ENCODE measurements at regions not wholly inside any gene's neighbourhood (a gene's known extent, or its start where the extent isn't known, plus 50 kb on each side); places are given as distances from the start of the nearest gene placed in this dataset.

DNA sequence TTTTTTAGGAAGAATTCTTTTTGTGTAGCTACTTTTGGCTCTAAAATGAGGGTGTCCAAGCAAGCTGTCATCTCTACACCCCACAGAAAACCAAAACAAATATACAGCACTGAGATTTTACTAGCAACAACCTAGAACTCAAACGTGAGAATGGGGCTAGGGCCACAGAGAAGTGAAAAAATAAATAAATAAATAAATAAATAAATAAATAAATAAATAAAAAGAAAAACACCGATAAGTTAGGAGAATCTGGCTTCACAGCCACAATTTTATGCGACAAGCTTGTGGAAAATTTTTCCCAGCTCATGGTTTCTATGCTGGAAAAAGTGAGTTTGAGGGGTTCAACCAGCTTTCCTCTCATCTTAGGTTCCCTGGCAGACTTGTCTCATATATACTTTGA, 324.6 kb upstream of the TACR3 start:
- no peak for TF ChIP-seq FOSL2 (IDR thresholded peaks at IDR 0.05; ENCODE audit: borderline replicate concordance, low read depth)
- TF ChIP-seq MXI1 (IDR thresholded peaks at IDR 0.05; ENCODE audit: low read depth, low read length), result no peak
- TF ChIP-seq EP300 (IDR thresholded peaks at IDR 0.05; ENCODE audit: borderline replicate concordance in 1 of 2, low read depth in 1 of 2, low read length in 1 of 2), result no peak
- Histone ChIP-seq H3K36me3 (replicated peaks in 1 of 2; ENCODE audit: control insufficient read depth in 1 of 2, insufficient read depth in 2 of 2, low read length in 1 of 2) (no peaks in the 10 kb centered on the region), H3K9me3 (no peaks in the 10 kb centered on the region), H3K9me2 (no peaks in the 10 kb centered on the region), H3K4me1 (ENCODE audit: control insufficient read depth in 1 of 2, insufficient read depth in 2 of 2, low read depth in 1 of 2, low read length in 1 of 2) (no peaks in the 10 kb centered on the region), H3K9ac (no peak overlapping the region), H3K27me3 (ENCODE audit: insufficient read depth) (no peaks in the 10 kb centered on the region), H4K20me1 (ENCODE audit: insufficient read depth) (no peaks in the 10 kb centered on the region), H3K27ac (ENCODE audit: low read depth in 2 of 2, low read length in 1 of 2) (no peak overlapping the region), H3F3A (replicated peaks; ENCODE audit: insufficient read depth) (no peaks in the 10 kb centered on the region), H3K4me2 (no peak overlapping the region), H2AFZ (ENCODE audit: low read depth) (no peak overlapping the region), H3K4me3 (ENCODE audit: low read depth in 2 of 2, low read length in 1 of 2) (no peak overlapping the region), H3K79me2 (ENCODE audit: insufficient read depth) (no peaks in the 10 kb centered on the region)
- ChIA-PET POLR2A (no interaction called here), CTCF (interaction anchor here (0.6 kb wide), 1 partner anchor 876 kb away, joined by 3 read pairs; no protein-coding TSS in a partner anchor)
- DNase-seq, result no peak
- WGBS (ENCODE audit: low lambda C conversion rate), result 14% methylated on average over 3 of the region's 3 CpGs

- Histone ChIP-seq H2AFZ (ENCODE audit: low read depth) (no peak overlapping the region), H4K20me1 (ENCODE audit: insufficient read depth) (no peaks in the 10 kb centered on the region), H3K27ac (ENCODE audit: low read depth in 2 of 2, low read length in 1 of 2) (no peak overlapping the region), H3K79me2 (ENCODE audit: insufficient read depth) (no peaks in the 10 kb centered on the region), H3K9ac (no peak overlapping the region), H3K36me3 (replicated peaks in 1 of 2; ENCODE audit: control insufficient read depth in 1 of 2, insufficient read depth in 2 of 2, low read length in 1 of 2) (no peaks in the 10 kb centered on the region), H3K4me2 (no peak overlapping the region), H3K9me3 (no peaks in the 10 kb centered on the region), H3K4me1 (ENCODE audit: control insufficient read depth in 1 of 2, insufficient read depth in 2 of 2, low read depth in 1 of 2, low read length in 1 of 2) (no peaks in the 10 kb centered on the region), H3K4me3 (ENCODE audit: low read depth in 2 of 2, low read length in 1 of 2) (no peak overlapping the region), H3K27me3 (ENCODE audit: insufficient read depth) (no peaks in the 10 kb centered on the region), H3F3A (replicated peaks; ENCODE audit: insufficient read depth) (no peaks in the 10 kb centered on the region), H3K9me2 (no peaks in the 10 kb centered on the region)
- no peak for DNase-seq
- no peak for TF ChIP-seq MXI1 (IDR thresholded peaks at IDR 0.05; ENCODE audit: low read depth, low read length)
- no peak for TF ChIP-seq SMC3 (IDR thresholded peaks at IDR 0.05; ENCODE audit: low read depth, low read length)
- no peak for TF ChIP-seq TAF1 (IDR thresholded peaks at IDR 0.05; ENCODE audit: borderline replicate concordance, low read depth, low read length)
- TF ChIP-seq FOSL2 (IDR thresholded peaks at IDR 0.05; ENCODE audit: borderline replicate concordance, low read depth), result no peak
- TF ChIP-seq TEAD4 (IDR thresholded peaks at IDR 0.05; ENCODE audit: borderline replicate concordance, insufficient read depth), result no peak
- no peak for TF ChIP-seq PBX3 (IDR thresholded peaks at IDR 0.05)
- TF ChIP-seq POLR2AphosphoS5 (IDR thresholded peaks at IDR 0.05; ENCODE audit: low read depth, low read length), result no peak
- no peak for TF ChIP-seq SIN3A (IDR thresholded peaks at IDR 0.05; ENCODE audit: borderline replicate concordance, low read depth, low read length)
- no peak for TF ChIP-seq GABPA (IDR thresholded peaks at IDR 0.05; ENCODE audit: low read depth)
- POLR2A ChIA-PET, result no interaction called here
- CTCF ChIA-PET, result no interaction called here
- under 1% methylated on average over 5 of the region's 5 CpGs for WGBS (ENCODE audit: low lambda C conversion rate)
These were observed 313.1 kb upstream of the TACR3 start for GRCh38 chr4:104032896-104033295.

GRCh38 chr4:104025251-104025650, 305.5 kb upstream of the TACR3 start:
- H3K9ac ChIP-seq, result no peak overlapping the region
- ChIA-PET POLR2A (no interaction called here), CTCF (no interaction called here)
- H3K9me2 ChIP-seq, result no peaks in the 10 kb centered on the region
- no peak for DNase-seq
- no peak overlapping the region for H3K27ac ChIP-seq (ENCODE audit: low read depth in 2 of 2, low read length in 1 of 2)
- no peak overlapping the region for H2AFZ ChIP-seq (ENCODE audit: low read depth)
- H3K4me3 ChIP-seq (ENCODE audit: low read depth in 2 of 2, low read length in 1 of 2), result no peak overlapping the region
- H4K20me1 ChIP-seq (ENCODE audit: insufficient read depth), result no peaks in the 10 kb centered on the region
- no peaks in the 10 kb centered on the region for H3F3A ChIP-seq (replicated peaks; ENCODE audit: insufficient read depth)
- H3K4me2 ChIP-seq, result no peak overlapping the region
- H3K9me3 ChIP-seq, result no peaks in the 10 kb centered on the region
- H3K79me2 ChIP-seq (ENCODE audit: insufficient read depth), result no peaks in the 10 kb centered on the region
- no peaks in the 10 kb centered on the region for H3K27me3 ChIP-seq (ENCODE audit: insufficient read depth)
- no peaks in the 10 kb centered on the region for H3K36me3 ChIP-seq (replicated peaks in 1 of 2; ENCODE audit: control insufficient read depth in 1 of 2, insufficient read depth in 2 of 2, low read length in 1 of 2)
- no peaks in the 10 kb centered on the region for H3K4me1 ChIP-seq (ENCODE audit: control insufficient read depth in 1 of 2, insufficient read depth in 2 of 2, low read depth in 1 of 2, low read length in 1 of 2)
- TF ChIP-seq CTCF (IDR thresholded peaks at IDR 0.05) (no peak), CHD2 (IDR thresholded peaks at IDR 0.05; ENCODE audit: low read length, partially characterized antibody) (no peak), JUND (IDR thresholded peaks at IDR 0.05) (no peak), TCF12 (IDR thresholded peaks at IDR 0.05) (no peak), SMC3 (IDR thresholded peaks at IDR 0.05; ENCODE audit: low read depth, low read length) (no peak), TAF1 (IDR thresholded peaks at IDR 0.05; ENCODE audit: borderline replicate concordance, low read depth, low read length) (no peak), GABPA (IDR thresholded peaks at IDR 0.05; ENCODE audit: low read depth) (no peak), FOXJ3 (CRISPR knock-in tag; IDR thresholded peaks at IDR 0.05) (no peak), YY1 (IDR thresholded peaks at IDR 0.05; ENCODE audit: low read depth) (no peak), GATA2 (CRISPR knock-in tag; IDR thresholded peaks at IDR 0.05) (no peak), EP300 (IDR thresholded peaks at IDR 0.05; ENCODE audit: borderline replicate concordance in 1 of 2, low read depth in 1 of 2, low read length in 1 of 2) (no peak), RFX5 (IDR thresholded peaks at IDR 0.05; ENCODE audit: low read length) (no peak)
- TF ChIP-seq, protein P1, sequence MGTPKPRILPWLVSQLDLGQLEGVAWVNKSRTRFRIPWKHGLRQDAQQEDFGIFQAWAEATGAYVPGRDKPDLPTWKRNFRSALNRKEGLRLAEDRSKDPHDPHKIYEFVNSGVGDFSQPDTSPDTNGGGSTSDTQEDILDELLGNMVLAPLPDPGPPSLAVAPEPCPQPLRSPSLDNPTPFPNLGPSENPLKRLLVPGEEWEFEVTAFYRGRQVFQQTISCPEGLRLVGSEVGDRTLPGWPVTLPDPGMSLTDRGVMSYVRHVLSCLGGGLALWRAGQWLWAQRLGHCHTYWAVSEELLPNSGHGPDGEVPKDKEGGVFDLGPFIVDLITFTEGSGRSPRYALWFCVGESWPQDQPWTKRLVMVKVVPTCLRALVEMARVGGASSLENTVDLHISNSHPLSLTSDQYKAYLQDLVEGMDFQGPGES (IDR thresholded peaks at IDR 0.05; ENCODE audit: low read depth, low read length), result no peak
- TF ChIP-seq, protein P2, sequence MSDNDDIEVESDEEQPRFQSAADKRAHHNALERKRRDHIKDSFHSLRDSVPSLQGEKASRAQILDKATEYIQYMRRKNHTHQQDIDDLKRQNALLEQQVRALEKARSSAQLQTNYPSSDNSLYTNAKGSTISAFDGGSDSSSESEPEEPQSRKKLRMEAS (IDR thresholded peaks at IDR 0.05; ENCODE audit: low read depth), result no peak

Data from SK-N-SH (cell line).